Embryonic facial prominence (tissue), 1 donor: ENCODE measurements at regions not wholly inside any gene's neighbourhood (a gene's known extent, or its start where the extent isn't known, plus 50 kb on each side); places are given as distances from the start of the nearest gene placed in this dataset.
"Not testable (repeated sequence)": the region's sequence is repeated elsewhere in the genome, so short reads cannot be mapped to it uniquely, and the experiment has no call there.

Experiments
- DNase-seq: peaks from one replicate; pipeline ENCODE4 v3.0.0-alpha.2; 2016; ENCODE audit errors: extremely low spot score

- not testable (repeated sequence) for DNase-seq
These were observed 640.3 kb downstream of the EPHA3 start for GRCh38 chr3:89747541-89748278.

- no peak for DNase-seq
These were observed 655.0 kb downstream of the EPHA3 start for GRCh38 chr3:89762405-89762804.

- no peak for DNase-seq
These were observed 676.0 kb downstream of the EPHA3 start for GRCh38 chr3:89783341-89783927.

- peak; percentile 82 for DNase-seq
These were observed 680.1 kb downstream of the EPHA3 start for GRCh38 chr3:89787485-89787884.

GRCh38 chr3:89787979-89788378, 680.6 kb downstream of the EPHA3 start:
- no peak for DNase-seq

- no peak for DNase-seq
These were observed 688.1 kb downstream of the EPHA3 start for GRCh38 chr3:89795506-89795905.

GRCh38 chr3:89802881-89803280, 695.5 kb downstream of the EPHA3 start:
- no peak for DNase-seq

- DNase-seq = no peak
These were observed 696.3 kb downstream of the EPHA3 start for GRCh38 chr3:89803711-89804110.

- no peak for DNase-seq
These were observed 698.7 kb downstream of the EPHA3 start for GRCh38 chr3:89806166-89806565.

GRCh38 chr3:89808680-89809197, 701.3 kb downstream of the EPHA3 start:
- no peak for DNase-seq

GRCh38 chr3:89813500-89813899, 706.1 kb downstream of the EPHA3 start:
- no peak for DNase-seq

GRCh38 chr3:89841041-89841440, 733.6 kb downstream of the EPHA3 start:
- no peak for DNase-seq

GRCh38 chr3:89845053-89845452, 737.6 kb downstream of the EPHA3 start:
- no peak for DNase-seq

GRCh38 chr3:89847955-89848354, 740.5 kb downstream of the EPHA3 start:
- no peak for DNase-seq

- no peak for DNase-seq
These were observed 744.7 kb downstream of the EPHA3 start for GRCh38 chr3:89851974-89852621.

- no peak for DNase-seq
These were observed 752.3 kb downstream of the EPHA3 start for GRCh38 chr3:89859757-89860156.

GRCh38 chr3:89867286-89867685, 759.9 kb downstream of the EPHA3 start:
- DNase-seq = no peak

GRCh38 chr3:89876116-89876515, 768.7 kb downstream of the EPHA3 start:
- DNase-seq = no peak

- DNase-seq = no peak
These were observed 769.8 kb downstream of the EPHA3 start for GRCh38 chr3:89877230-89877629.

GRCh38 chr3:89889386-89889785, 782.0 kb downstream of the EPHA3 start:
- DNase-seq = no peak

GRCh38 chr3:89908711-89909213, 801.3 kb downstream of the EPHA3 start:
- no peak for DNase-seq

GRCh38 chr3:89912031-89912430, 804.6 kb downstream of the EPHA3 start:
- no peak for DNase-seq
